WTC11 (cell line): ENCODE measurements at regions not wholly inside any gene's neighbourhood (a gene's known extent, or its start where the extent isn't known, plus 50 kb on each side); places are given as distances from the start of the nearest gene placed in this dataset.

Source experiments
- ATAC-seq: fragments of 200-7000 bp; cut with Tn5 transposase; 2 replicates; pipeline ENCODE4 v1.10.0; 2021; ENCODE audit warnings: mild to moderate bottlenecking, moderate library complexity
- CTCF ChIA-PET: fragments of 300-600 bp; sonication (Branson Sonifier 250); formaldehyde crosslinking; loops from one replicate; lab custom pipeline; 2021; ENCODE audit warnings: antibody characterized with exemption; lab: Charles Lee
- POLR2A ChIA-PET: fragments of 350-600 bp; sonication (Branson Sonifier 250); formaldehyde crosslinking; loops from one replicate; lab custom pipeline; 2021; ENCODE audit warnings: antibody characterized with exemption; lab: Charles Lee
- DNase-seq: peaks from one replicate; pipeline ENCODE4 v3.0.0; 2021; ENCODE audit warnings: low spot score
- H3K27ac Mint-ChIP-seq: 2 replicates; pipeline ENCODE4 v1.8.0; 2021; ENCODE audit warnings: mixed read lengths
- H3K27me3 Mint-ChIP-seq: 2 replicates; pipeline ENCODE4 v1.8.0; 2021; ENCODE audit warnings: low read depth, mild to moderate bottlenecking, moderate library complexity, mixed read lengths
- H3K36me3 Mint-ChIP-seq: 2 replicates; pipeline ENCODE4 v1.8.0; 2021; ENCODE audit warnings: mixed read lengths
- H3K4me1 Mint-ChIP-seq: 2 replicates; pipeline ENCODE4 v1.8.0; 2022; ENCODE audit warnings: mixed read lengths
- H3K4me3 Mint-ChIP-seq: 2 replicates; pipeline ENCODE4 v1.8.0; 2021; ENCODE audit warnings: mild to moderate bottlenecking, moderate library complexity, mixed read lengths
- H3K9me3 Mint-ChIP-seq: 2 replicates; pipeline ENCODE4 v1.8.0; 2021; ENCODE audit warnings: mixed read lengths
- AFF4 ChIP-seq: sonication (generic); formaldehyde crosslinking; IDR thresholded peaks from 2 replicates; pipeline ENCODE4 v1.8.1; 2023; ENCODE audit warnings: mild to moderate bottlenecking, missing genetic modification reagents, borderline replicate concordance
- AR ChIP-seq: fragments of 250-450 bp; sonication (Bioruptor Pico); IDR thresholded peaks from 2 replicates; pipeline ENCODE4 v1.9.0; 2021; ENCODE audit warnings: mild to moderate bottlenecking
- ATF1 ChIP-seq: sonication (generic); formaldehyde crosslinking; IDR thresholded peaks from 2 replicates; pipeline ENCODE4 v1.8.1; 2023; ENCODE audit warnings: mild to moderate bottlenecking, moderate library complexity, missing genetic modification reagents
- CREB1 ChIP-seq: sonication (generic); formaldehyde crosslinking; IDR thresholded peaks from 2 replicates; pipeline ENCODE4 v1.8.0; 2023; ENCODE audit warnings: mild to moderate bottlenecking, missing genetic modification reagents
- E2F1 ChIP-seq: sonication (generic); formaldehyde crosslinking; IDR thresholded peaks from 2 replicates; pipeline ENCODE4 v1.8.0; 2022; ENCODE audit warnings: mild to moderate bottlenecking, missing genetic modification reagents
- FOXP4 ChIP-seq: sonication (generic); formaldehyde crosslinking; IDR thresholded peaks from 2 replicates; pipeline ENCODE4 v1.8.0; 2022; ENCODE audit warnings: mild to moderate bottlenecking, missing genetic modification reagents
- JAZF1 ChIP-seq: fragments of 250-450 bp; sonication (Bioruptor Pico); IDR thresholded peaks from 2 replicates; pipeline ENCODE4 v1.9.0; 2021; ENCODE audit warnings: moderate library complexity, mild to moderate bottlenecking, inconsistent platforms
- KAT7 ChIP-seq: sonication (generic); formaldehyde crosslinking; IDR thresholded peaks from 2 replicates; pipeline ENCODE4 v1.8.1; 2023; ENCODE audit warnings: missing genetic modification reagents, mild to moderate bottlenecking, borderline replicate concordance
- OVOL2 ChIP-seq: fragments of 250-450 bp; sonication (Bioruptor Pico); IDR thresholded peaks from 2 replicates; pipeline ENCODE4 v1.9.0; 2021; ENCODE audit warnings: mild to moderate bottlenecking, borderline replicate concordance
- PREB ChIP-seq: sonication (generic); formaldehyde crosslinking; IDR thresholded peaks from 2 replicates; pipeline ENCODE4 v1.8.1; 2022; ENCODE audit warnings: mild to moderate bottlenecking, missing genetic modification reagents, moderate library complexity, borderline replicate concordance
- PRRX2 ChIP-seq: fragments of 250-450 bp; sonication (Bioruptor Pico); IDR thresholded peaks from 2 replicates; pipeline ENCODE4 v1.8.0; 2021; ENCODE audit warnings: mild to moderate bottlenecking
- SOX15 ChIP-seq: fragments of 250-450 bp; sonication (Bioruptor Pico); IDR thresholded peaks from 2 replicates; pipeline ENCODE4 v1.9.0; 2021; ENCODE audit warnings: mild to moderate bottlenecking
- SP1 ChIP-seq: sonication (generic); formaldehyde crosslinking; conservative IDR thresholded peaks from 2 replicates; pipeline ENCODE4 v1.8.1; 2022; ENCODE audit warnings: missing genetic modification reagents
- TP53 ChIP-seq: sonication (generic); formaldehyde crosslinking; IDR thresholded peaks from 2 replicates; pipeline ENCODE4 v1.8.1; 2023; ENCODE audit warnings: mild to moderate bottlenecking, missing genetic modification reagents
- ZNF138 ChIP-seq: sonication (generic); formaldehyde crosslinking; conservative IDR thresholded peaks from 2 replicates; pipeline ENCODE4 v1.8.1; 2022; ENCODE audit warnings: mild to moderate bottlenecking, moderate library complexity, missing genetic modification reagents
- ZNF219 ChIP-seq: sonication (generic); formaldehyde crosslinking; IDR thresholded peaks from 2 replicates; pipeline ENCODE4 v1.8.0; 2023; ENCODE audit warnings: missing genetic modification reagents, mild to moderate bottlenecking, borderline replicate concordance
- ZNF232 ChIP-seq: sonication (generic); formaldehyde crosslinking; IDR thresholded peaks from 2 replicates; pipeline ENCODE4 v1.8.0; 2022; ENCODE audit warnings: mild to moderate bottlenecking, missing genetic modification reagents
- ZNF317 ChIP-seq: sonication (generic); formaldehyde crosslinking; IDR thresholded peaks from 2 replicates; pipeline ENCODE4 v1.8.1; 2023; ENCODE audit warnings: low read depth, mild to moderate bottlenecking, moderate library complexity, missing genetic modification reagents, borderline replicate concordance
- ZNF423 ChIP-seq: fragments of 250-450 bp; sonication (Bioruptor Pico); IDR thresholded peaks from 2 replicates; pipeline ENCODE4 v2.1.2; 2022; ENCODE audit warnings: mild to moderate bottlenecking, moderate library complexity
- ZNF671 ChIP-seq: fragments of 250-450 bp; sonication (Bioruptor Pico); IDR thresholded peaks from 2 replicates; pipeline ENCODE4 v1.8.0; 2021; ENCODE audit warnings: mild to moderate bottlenecking

GRCh38 chr17:54840885-54841591, 59.6 kb upstream of the TOM1L1 start:
- H3K27ac Mint-ChIP-seq: no peak overlapping the region
- H3K27me3 Mint-ChIP-seq: no peaks in the 10 kb centered on the region
- H3K36me3 Mint-ChIP-seq: peaks cover 11% of the 10 kb centered on the region
- DNase-seq: no peak
- ChIA-PET CTCF (no interaction called here), POLR2A (no interaction called here)
- H3K4me1 Mint-ChIP-seq: no peaks in the 10 kb centered on the region
- no peak for ATAC-seq
- no peak overlapping the region for H3K4me3 Mint-ChIP-seq
- peaks cover 53% of the 10 kb centered on the region for H3K9me3 Mint-ChIP-seq
- no peak for TF ChIP-seq ZNF138 (CRISPR knock-in tag)
- no peak for TF ChIP-seq SP1 (CRISPR knock-in tag)

- Mint-ChIP-seq H3K4me3 (no peak overlapping the region), H3K9me3 (peaks cover 51% of the 10 kb centered on the region), H3K36me3 (peaks cover 8% of the 10 kb centered on the region; the same call in 1 of the 2 replicates), H3K27ac (no peak overlapping the region), H3K27me3 (no peaks in the 10 kb centered on the region), H3K4me1 (no peaks in the 10 kb centered on the region)
- CTCF ChIA-PET: no interaction called here
- TF ChIP-seq ZNF423 (CRISPR knock-in tag) (no peak), CREB1 (CRISPR knock-in tag) (no peak), ZNF232 (CRISPR knock-in tag) (no peak), PRRX2 (no peak), ZNF671 (CRISPR knock-in tag) (no peak), ATF1 (no peak), SP1 (CRISPR knock-in tag) (no peak)
- DNase-seq (no peak), ATAC-seq (no peak)
- POLR2A ChIA-PET: no interaction called here
Observed at GRCh38 chr17:54841656-54842055, 59.0 kb upstream of the TOM1L1 start.

- H3K27me3 Mint-ChIP-seq: no peaks in the 10 kb centered on the region
- ChIA-PET CTCF (no interaction called here), POLR2A (no interaction called here)
- TF ChIP-seq SOX15: no peak
- TF ChIP-seq ZNF219 (CRISPR knock-in tag): no peak
- TF ChIP-seq OVOL2 (CRISPR knock-in tag): no peak
- no peak for TF ChIP-seq AR (CRISPR knock-in tag)
- TF ChIP-seq JAZF1 (CRISPR knock-in tag): no peak
- no peak for TF ChIP-seq AFF4 (CRISPR knock-in tag)
- no peak for TF ChIP-seq FOXP4
- no peak for TF ChIP-seq ZNF317 (CRISPR knock-in tag)
- no peak for TF ChIP-seq TP53
- TF ChIP-seq KAT7 (CRISPR knock-in tag): no peak
- no peak for TF ChIP-seq PREB (CRISPR knock-in tag)
- no peak for TF ChIP-seq E2F1 (CRISPR knock-in tag)
Observed at GRCh38 chr17:54844233-54844632, 56.4 kb upstream of the TOM1L1 start.

More at GRCh38 chr17:54844233-54844632, 56.4 kb upstream of the TOM1L1 start:
- Mint-ChIP-seq H3K27ac (no peak overlapping the region), H3K4me3 (no peak overlapping the region), H3K4me1 (no peaks in the 10 kb centered on the region), H3K9me3 (peaks cover 53% of the 10 kb centered on the region), H3K36me3 (peaks cover 6% of the 10 kb centered on the region; the same call in 1 of the 2 replicates)
- DNase-seq: no peak
- ATAC-seq: no peak
